H54 (cell line): ENCODE measurements at regions not wholly inside any gene's neighbourhood (a gene's known extent, or its start where the extent isn't known, plus 50 kb on each side); places are given as distances from the start of the nearest gene placed in this dataset.

Experiments used
- DNase-seq: peaks from one replicate; pipeline ENCODE4 v3.0.0; 2011; ENCODE audit warnings: low spot score, mixed read lengths; ENCODE audit not compliant: insufficient read length
- FAIRE-seq: peaks from 3 replicates; lab custom pipeline; 2011; peaks lifted over from hg19 to GRCh38; lab: Jason Lieb, UNC
- POLR2A ChIP-seq: IDR thresholded peaks from 2 replicates; pipeline ENCODE4 v1.6.1; 2011; ENCODE audit warnings: low read depth, mild to moderate bottlenecking, low read length

DNA sequence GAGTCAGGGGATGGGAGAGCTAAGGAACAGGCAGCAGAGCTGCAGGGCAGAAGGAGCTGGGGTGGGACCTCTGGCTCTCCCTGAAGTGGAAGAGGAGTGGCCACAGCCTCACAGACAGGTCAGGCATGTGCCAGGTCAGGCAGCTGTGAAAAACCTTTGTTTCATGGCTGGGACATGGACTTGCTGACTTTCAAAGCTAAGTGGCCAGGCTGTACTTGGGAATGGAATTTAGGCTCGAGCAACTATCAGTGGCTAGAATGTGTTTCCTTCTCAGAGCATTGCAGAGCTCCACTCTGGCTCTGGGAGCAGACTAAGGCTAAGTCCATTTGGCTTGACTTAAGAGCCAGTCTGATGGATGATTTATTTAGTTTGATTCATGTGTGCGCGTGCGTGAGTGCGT lies 385.1 kb downstream of the LMX1A start:
- FAIRE-seq (no peak), DNase-seq (no peak)
- no peak for TF ChIP-seq POLR2A

DNA sequence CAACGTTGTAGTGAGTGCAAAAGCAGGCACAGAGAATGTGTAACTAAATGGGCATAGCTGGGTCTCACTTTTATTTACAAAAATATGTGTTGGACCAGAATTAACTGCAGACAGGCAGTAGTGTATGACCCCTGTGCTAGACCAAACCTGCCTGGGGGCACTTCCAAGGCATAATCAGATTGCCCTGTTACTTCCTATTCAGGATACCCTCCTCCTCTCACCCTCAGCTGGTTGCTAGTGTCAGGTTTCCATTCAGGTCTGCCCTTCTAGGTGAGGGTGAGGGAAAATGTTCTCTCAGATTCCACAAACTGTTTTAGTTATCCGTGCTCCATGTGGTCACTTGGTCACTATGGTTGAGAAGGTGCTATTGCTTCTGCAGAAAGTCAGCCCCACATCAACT lies 387.3 kb downstream of the LMX1A start:
- TF ChIP-seq POLR2A, result no peak
- no peak for DNase-seq
- no peak for FAIRE-seq

DNA sequence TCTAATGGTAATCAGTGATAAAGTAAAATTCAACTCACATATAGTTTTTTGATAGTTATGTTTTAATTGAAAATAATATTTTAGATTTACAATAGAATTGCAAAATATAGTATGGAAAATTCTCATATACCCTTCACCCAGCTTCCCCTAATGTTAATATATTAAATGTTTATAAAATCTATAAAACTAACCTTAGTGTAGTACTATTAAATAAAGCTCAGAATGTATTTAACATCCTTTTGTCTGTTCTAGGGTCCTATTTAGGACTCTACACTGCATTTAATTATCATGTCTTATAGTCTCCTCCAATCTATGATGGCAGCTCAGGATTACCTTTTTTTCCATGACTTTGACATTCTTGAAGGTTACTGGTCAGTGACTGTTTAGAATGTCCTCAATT lies 389.2 kb downstream of the LMX1A start:
- FAIRE-seq (no peak), DNase-seq (no peak)
- no peak for TF ChIP-seq POLR2A

DNA sequence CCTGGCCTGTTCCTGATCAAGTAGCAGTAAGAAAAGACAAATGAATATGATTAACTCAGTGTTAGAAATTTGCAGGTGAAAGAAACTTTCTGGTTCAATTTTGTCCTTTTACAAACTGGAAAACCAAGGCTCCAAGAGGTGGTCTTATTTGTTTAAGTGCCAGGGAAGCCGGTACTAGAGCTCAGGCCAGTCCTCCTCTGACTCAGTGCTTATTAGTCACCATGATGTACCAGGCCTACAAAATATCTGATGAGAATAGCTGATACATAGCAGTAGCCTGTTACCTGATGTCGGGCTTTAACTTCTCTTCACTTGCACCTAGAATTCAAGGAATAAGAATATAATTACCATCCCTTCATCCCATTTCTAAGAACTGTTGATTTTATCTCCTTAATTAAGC lies 394.8 kb downstream of the LMX1A start:
- peak; percentile 9 for DNase-seq
- TF ChIP-seq POLR2A, result no peak
- FAIRE-seq, result no peak

DNA sequence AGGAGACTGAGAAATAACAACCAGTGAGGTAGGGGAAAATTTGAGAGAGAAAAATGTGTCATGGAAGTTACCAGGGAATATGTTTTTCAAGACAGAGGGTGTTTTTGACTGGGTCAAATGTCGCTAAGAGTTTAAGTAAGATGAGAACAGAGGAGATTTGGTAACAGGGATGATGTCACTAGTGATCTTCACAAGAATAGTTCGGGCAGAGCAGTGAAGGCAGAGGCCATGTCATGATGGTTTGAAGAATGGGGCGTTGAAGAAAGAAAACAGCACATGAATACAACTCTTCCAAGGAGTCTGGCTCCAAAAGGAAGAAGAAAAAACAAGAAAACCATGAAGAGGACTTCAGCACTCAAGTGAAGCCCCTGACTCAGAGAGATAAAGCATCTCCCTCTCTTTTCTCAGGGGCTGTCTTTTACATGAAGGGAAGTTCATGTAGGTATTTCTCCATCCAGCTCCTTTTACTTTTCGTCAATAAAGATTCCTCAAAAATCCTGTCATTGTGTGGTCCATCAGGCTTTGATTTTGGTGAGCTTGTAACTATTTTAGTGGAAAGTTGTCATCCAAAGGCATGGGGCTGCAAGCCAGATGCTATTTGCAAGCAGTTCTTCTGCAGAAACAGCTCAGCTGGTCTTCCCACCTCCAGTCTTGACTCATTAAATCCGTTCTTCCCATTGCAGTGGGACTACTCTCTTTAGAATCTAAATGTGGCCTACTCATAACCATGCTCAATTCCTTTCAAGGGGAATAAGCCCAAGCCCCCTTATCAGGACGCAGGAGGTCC lies 397.3 kb downstream of the LMX1A start:
- FAIRE-seq (no peak), DNase-seq (no peak)
- no peak for TF ChIP-seq POLR2A

DNA sequence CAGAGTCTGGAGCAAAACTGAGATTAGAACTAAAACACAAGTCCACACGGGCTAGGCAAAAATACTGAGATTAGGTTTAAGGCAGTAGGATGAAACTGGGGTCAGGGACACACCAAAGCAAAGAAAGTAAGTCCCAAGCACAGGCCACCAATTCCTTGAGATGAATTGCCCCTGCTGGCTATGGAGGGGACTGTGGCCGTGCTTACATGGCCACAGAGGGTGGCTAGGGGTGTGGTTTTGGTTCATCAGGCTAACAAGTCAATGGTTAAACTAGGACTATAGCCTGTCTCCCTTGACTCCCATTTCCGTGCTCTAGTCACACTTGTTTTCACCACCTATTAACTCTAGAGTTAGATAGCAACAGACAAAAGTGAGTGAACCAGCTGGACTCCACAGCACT lies 394.8 kb downstream of the PBX1 start:
- no peak for DNase-seq
- no peak for FAIRE-seq
- no peak for TF ChIP-seq POLR2A

DNA sequence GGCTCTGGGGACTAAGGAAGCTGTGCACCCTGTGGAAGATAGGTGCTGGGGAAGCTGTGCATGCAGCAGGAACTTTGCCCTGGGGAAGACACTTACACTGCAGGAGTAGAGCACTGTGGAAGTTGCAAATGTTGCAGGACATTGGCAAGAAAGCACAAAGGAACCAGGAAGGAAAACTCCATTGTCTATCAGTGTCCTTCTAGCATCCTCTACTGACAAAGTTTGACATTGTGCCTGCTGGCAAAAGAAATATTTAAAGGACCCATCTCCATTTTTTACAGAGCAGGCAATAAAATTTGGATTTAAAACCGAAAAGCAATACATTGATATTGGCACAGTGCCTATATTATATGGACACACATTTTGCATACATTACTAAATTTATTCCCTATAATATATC lies 394.1 kb downstream of the PBX1 start:
- DNase-seq (no peak), FAIRE-seq (no peak)
- no peak for TF ChIP-seq POLR2A

DNA sequence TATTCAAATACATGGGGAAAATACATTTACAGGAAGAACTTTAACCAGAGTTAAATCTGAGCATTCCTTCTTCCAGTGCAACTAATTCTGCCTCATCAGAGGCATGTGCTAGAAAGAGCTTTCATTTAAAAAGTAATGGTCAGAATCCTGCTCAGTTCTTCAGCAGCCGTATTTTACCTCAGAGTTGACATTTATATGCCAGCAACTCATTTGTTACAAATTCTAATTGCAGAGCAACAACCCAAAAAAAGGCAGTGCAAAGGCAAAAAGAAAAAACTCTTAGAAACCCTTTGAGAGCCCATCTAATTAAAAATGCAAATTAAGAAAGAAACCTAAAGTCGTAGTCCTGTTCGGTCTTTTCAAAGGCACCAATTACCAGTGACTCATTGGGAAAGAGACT lies 392.5 kb downstream of the PBX1 start:
- no peak for DNase-seq
- TF ChIP-seq POLR2A, result no peak
- no peak for FAIRE-seq

DNA sequence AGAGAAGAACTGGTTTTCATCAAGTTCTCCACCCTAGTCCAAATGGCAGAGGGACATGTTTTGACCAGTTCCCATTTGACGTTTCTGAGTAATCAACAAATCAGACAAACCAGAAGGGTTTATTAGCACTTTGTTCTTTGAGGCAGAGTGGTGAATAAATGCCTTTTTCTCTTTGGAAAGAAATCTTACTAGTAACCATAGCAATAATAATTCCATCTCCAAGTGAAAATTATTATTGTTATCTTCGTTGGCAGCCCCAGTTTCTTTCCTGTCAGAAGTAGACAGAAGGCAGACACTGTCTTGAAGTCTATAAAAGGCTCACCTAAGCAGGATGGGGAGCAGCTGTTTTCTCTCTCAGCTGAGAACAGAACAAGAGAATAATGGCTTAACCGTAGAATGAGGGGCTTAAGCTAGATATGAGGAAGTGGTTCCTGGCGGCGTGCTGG lies 391.6 kb downstream of the PBX1 start:
- DNase-seq, result no peak
- TF ChIP-seq POLR2A, result no peak
- no peak for FAIRE-seq

DNA sequence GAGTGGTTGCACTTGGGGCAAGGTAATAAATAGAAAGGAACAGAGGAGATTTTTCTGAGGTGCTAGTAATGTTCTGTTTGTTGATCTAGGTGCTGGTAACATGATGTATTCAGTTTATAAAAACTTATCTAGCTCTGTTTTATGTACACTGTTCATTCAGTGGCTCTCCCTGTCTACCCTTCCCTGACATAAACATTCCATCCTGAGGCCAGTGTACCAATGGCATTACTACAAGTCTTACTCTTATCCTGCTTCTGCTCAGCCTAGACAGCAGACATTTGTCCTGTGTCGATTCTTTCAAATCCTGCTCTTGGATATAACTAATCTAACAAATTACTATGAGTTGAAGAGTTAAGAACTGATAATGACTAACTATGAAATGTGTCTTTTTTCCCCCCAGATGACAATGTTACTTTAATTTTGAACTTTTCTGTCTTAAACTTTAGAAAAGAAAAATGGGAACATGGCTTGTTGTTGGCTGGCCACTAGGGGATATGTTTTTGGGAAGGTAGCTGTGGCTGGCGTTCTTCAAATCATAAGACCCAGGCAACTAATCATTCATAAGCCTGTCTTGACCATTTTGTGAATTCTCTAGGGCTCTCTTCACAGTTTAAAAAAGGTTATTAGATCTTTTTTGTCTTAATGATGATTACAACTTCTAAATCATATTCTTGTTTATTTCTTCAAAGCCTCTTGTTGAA lies 390.9 kb downstream of the PBX1 start:
- TF ChIP-seq POLR2A, result no peak
- FAIRE-seq (no peak), DNase-seq (no peak)

DNA sequence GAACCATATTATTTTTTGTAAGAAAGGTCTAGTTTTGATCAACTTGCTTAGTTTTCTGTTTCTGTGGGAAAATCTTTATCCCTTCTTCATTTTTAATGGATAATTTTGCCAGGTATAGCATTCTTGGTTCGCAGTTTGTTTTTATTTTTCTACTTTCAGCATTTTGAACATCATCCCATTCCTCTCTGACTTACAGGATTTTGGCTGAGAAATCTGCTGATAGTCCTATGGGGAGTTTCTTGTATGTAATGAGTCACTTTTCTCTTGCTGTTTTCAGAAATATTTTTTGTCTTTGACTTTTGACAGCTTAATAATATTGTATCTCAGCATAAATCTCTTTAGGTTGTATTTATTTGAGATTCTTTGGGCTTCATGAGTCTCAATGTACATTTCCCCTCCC lies 389.1 kb downstream of the PBX1 start:
- no peak for FAIRE-seq
- DNase-seq, result no peak
- no peak for TF ChIP-seq POLR2A

DNA sequence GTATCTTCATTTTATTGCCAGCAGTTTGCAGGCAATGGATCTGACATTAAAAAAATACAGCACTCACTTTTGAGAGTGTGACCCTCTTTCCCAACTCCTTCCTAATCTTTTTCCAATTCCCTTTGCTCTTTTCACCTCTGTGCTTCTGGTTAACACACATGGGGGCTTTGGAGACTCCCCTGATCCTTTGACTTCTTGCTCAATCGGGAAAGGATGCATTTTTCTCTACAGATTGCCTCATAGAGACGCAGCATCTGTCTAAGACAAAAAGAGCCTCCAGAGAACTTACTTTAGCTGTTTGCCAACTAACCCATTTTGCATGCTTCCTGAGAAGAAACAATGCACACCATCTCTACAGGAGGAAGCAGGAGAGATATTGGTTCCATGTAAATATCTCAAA lies 378.3 kb downstream of the PBX1 start:
- no peak for FAIRE-seq

DNA sequence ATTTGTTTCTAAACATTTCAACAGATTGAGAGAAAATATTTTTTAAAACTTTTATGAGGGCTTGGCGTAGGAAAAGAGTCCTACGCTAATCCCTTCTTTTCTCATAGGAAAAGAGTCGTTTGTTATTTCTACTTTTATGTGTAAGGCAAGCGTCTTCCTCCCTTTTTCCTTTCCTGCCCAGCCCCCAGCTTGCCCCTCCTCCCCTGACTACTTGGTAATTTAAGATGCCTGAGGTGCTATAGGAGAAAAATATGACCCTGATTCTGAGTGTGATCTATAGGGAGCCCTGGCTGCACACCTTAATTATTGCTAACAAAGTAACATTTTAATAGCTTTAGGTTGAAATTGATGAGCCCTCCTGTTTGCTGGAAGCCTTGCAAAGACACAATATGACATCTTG lies 373.6 kb downstream of the PBX1 start:
- FAIRE-seq, result no peak
- no peak for TF ChIP-seq POLR2A

More for the DNA sequence above, 378.3 kb downstream of the PBX1 start:
- no peak for DNase-seq
- TF ChIP-seq POLR2A, result no peak

DNA sequence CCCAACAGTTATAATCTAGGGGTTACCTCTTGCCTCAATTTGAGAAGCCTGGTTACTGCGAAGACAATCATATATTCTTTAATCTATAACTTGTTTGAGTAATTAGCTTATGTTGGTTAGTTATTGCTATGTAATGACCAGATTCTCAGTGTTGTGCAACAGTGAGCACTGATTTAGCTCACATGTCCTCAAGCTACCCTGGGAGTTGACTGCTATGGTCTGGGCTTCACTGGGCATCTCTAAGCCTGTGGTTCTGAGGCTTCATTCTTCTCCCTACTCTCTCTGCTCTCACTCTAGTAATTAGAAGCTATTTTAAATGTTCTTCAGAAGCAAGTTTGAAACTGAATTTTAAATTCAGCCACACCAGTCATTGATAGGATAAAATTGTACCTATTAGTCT lies 371.8 kb downstream of the PBX1 start:
- FAIRE-seq, result no peak
- TF ChIP-seq POLR2A, result no peak
- DNase-seq, result no peak

More for the DNA sequence above, 373.6 kb downstream of the PBX1 start:
- DNase-seq, result no peak

DNA sequence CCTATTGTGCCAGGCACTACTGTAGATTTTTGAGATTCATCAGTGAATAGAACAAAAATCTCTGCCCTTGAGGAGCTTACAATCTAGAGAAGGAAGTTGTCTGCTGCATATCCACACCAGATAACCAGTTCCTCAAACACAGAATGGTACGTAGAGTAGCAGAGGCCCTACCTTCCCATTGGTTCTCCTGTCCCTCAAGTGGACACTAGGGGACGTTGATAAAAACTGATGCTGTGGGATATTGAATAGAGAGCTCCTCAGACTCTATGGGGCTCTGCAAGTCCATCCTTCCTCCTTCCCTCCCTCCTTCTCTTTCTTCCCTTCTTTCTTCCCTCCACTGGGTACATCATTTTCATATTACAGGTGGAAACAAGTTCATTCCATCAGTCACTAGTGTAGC lies 371.3 kb downstream of the PBX1 start:
- no peak for DNase-seq
- TF ChIP-seq POLR2A, result no peak
- no peak for FAIRE-seq
